Right hindlimb (tissue), 1 donor: ENCODE measurements at regions not wholly inside any gene's neighbourhood (a gene's known extent, or its start where the extent isn't known, plus 50 kb on each side); places are given as distances from the start of the nearest gene placed in this dataset.
"Not testable (repeated sequence)": the region's sequence is repeated elsewhere in the genome, so short reads cannot be mapped to it uniquely, and the experiment has no call there.

ENCODE experiments used
- DNase-seq: peaks from one replicate; pipeline ENCODE4 v3.0.0-alpha.2; 2018

DNA sequence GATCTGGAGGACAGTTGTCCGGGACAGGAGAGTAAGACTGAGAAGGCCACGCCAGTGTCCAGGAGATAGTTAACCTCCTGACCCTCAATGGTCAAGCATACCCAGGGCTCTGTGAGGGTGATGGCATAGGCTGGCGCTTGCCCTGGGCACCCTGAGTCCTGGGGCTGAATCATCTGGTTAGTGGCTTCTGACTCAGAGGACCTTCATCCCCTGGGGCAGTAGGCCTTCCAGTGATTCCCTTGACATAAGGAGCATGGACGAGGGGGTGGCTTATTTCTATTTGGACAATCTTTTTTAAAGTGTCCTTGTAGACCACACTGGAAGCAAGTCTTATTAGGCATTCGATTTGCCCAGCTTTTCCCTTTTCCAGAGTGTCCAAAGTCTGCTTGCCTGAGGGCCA lies 108.4 kb upstream of the SHISA3 start:
- DNase-seq: not testable (repeated sequence)

DNA sequence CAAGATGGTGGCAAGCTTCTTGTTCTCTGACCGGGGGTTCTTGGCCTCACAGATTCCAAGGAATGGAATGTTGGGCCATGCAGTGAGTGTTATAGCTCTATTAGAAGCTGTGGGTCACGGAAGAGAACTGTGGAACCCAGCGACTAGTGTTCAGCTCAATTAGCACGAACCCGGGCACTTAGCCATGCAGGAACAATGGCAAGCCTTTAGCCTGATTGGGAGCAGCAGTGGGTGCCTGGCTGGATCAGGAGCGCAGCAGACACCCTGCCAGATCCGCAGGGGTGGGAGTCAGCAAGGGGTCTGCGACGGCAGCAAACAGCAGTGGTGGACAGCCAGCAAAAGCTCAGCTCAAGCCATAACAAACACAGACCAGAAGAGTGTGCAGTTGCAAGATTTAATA lies 105.1 kb upstream of the SHISA3 start:
- not testable (repeated sequence) for DNase-seq

DNA sequence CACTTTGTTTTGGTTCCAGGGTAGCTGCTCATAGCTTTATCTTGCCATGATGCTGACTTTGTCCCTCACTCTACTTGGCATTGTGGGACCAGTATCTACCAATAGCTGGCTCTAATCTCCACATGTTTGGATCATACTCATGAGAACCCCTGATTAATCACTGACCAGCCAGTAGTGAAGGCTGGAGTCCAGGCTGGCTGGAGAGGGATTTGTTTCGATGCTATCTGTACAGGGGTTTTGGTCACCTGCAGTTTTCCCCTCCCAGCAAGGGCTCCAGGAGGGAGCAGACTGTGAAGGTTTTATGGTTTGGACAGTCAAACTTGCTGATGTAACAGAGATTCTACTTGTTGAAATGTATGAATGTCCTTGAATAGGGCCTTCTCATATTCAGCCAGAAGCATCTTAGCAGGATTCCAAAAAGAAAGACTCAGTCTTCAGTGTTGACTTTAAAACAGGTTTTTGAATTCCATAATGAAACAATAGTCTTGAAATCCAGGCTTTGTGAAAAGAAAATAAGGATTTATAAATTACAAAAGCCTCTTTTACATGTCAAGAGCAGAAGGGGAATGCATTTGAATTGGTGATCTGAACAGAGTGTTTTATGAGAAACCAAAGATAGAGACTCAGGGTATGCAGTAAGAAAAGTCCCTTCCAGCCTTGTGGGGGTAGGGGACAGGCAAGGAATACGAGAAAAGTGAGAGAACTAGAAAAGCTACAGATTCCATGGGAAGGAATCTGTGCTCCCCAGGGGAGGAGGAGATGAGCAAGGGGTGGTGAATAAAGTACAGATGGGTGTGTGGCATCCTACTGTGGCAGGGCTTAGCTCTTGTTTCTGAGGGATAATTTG lies 103.1 kb upstream of the SHISA3 start:
- DNase-seq: no peak

DNA sequence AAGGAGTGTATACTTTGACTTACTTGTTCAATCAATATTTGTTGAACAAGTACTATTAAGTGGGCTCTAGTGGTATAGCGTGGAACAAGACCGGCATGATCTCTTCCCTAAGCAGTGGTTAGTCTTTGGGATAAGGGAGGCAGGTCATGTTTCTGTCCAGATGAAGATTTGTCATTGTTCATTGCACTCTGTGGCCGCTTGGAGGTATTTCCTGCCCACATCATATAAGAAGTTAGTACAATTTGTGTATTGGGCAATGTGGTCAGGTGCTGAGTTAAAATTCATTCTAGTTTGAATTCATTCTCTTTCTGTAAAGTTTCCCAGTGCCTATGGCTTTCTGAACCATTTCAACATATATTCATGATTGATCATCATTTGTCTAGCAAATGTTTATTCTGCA lies 101.1 kb upstream of the SHISA3 start:
- DNase-seq: no peak

DNA sequence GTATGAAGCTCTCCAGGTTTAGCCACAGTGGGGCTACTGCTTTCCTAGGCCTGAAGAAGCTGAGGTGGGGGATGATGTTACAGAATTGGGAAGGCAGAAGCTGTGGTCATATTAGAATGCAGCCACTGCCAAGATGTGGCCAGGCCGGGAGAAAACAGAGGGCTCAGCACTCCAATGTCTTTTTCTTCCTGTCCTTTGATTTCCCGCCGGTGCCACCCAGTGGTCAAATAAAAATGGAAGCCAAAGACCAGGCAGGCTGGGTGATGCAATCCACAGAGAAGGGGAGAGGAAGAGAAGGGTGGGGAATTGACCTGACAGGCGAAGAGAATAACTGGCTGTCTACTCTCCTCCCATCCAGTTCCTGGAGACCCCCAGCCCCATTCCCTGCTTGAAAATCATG lies 94.9 kb upstream of the SHISA3 start:
- DNase-seq: no peak

DNA sequence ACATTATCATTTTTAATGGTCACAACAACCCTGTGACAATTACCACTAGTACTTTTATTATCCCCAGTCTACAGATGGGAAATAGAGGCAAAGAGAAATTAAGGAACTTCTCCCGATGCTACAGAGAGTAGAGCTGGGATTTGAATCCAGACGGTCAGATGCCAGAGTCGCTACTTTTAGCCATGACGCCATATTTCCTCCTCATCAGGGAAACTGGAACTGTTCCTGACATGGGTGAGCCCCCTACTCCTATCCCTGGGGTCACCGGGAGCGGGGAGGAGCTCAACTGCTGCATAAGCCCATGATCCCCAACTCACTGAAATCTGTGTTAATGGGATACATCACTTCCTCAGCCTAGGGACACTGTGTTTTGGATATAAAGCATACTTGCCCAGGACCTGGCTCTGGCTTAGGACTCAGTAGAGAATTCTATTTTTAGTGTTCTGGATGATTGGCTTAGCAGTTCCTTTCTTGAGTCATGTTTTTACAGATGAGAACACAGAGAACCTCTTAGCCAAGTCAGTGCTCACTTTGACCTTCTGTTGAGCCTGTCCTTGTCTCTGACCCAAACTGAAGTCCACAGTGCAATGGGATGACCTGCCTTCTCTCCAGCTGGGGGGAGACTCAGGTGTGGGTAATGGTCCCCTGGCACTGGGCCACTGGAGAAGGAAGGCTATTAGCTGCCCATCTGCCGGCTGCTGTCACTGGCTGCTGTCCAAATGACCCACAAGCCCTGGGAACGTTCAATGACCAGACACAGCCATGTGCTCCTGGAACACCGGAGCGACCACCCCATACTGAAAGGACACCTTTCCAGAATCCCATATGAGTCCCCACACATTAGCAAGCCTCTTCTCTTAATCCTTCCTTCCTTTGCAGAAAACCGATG lies 90.8 kb upstream of the SHISA3 start:
- no peak for DNase-seq

DNA sequence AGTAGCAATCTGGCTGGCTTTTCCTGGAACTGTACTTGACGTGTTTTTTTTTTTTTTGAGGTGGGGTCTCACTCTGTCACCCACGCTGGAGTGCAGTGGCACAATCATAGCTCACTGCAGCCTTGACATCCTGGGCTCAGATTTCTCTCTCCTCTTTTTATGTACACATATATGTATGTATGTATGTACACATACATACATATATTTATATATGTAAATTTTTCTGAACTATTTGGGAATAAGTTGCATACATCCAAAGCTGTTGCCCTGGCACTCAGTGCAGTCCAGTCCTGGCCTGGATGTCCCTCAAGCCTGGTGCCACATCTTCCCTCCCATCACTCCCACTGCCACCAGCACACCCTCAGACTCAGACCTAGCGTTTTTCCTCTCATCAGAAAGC lies 89.0 kb upstream of the SHISA3 start:
- DNase-seq: no peak

DNA sequence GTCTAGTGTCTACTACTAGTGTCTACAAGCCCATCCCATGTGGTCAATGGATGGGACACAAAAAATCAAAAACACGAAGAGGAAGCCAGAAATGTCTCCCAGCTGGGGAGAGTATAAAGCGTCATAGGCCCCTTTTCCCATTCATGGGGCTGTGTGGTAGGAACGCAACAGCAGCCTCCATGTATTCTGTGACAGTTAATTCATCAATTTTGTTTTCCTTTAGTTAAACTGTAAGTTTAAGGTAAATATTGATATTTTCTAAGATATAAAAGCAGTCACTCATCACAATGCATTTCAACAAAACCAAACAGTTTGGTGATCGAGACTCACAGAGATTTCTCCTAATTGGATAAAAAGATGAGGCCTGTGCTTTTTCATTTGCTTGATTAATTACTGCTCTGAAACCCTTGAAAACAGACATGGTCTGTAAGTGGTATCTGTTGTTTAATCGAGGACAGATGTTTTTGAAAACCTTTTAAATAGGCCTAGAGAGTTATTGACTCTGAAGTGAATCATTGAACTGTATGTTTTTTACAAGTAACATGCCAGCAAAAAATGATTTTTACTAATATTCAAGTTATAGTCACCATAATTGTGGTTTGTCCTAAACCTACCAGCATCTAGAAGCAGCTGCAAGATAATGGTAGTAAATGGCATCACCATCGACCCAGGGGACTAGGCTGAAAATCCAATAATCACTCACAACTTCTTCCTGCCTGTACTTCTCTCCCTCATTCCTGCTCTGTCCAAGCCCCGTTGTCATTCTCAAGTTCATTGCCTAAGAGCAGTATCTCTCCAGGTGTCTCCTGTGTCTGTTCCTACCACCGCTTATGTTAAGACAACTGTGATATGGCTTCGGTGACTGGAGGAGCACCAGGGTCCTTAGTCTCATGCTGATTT lies 87.7 kb upstream of the SHISA3 start:
- DNase-seq: no peak

DNA sequence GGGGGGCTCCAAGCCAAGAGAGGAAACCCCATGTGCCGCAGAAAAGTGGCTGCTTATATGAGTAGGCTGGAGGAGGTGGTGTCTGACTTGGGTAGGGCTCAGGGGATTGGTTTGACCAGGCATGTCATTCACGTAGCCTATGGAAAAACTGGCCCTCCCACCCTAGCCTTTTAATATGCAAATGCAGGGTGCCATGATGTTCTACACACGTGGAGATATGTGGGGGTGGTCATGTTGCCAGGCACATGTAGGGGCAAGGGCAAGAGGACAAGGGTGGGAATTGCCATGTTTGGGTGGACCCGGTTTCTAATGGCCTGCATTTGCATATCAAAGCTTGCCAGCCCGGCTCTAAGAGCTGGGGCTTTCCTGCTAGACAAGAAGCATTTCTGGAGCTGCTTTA lies 86.9 kb upstream of the SHISA3 start:
- DNase-seq: no peak

DNA sequence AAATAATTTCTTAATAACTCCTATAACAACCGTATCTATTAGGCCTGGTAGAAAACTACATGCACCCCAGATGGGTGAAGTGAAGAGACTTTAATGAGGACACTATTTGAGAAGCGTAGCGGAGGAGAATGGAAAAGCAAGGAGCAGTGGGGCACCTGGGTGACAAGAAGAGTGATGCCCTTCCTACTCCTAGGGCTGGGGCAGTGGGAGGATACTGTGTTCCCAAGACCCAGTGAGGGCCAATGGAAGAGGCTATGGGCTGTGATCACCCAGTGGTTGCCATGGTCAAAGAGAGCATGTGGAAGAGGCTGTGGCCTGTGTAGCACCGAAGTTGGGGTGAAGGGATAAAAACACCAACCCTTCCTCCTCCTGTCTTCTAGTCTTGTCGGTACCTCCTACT lies 86.5 kb upstream of the SHISA3 start:
- no peak for DNase-seq

DNA sequence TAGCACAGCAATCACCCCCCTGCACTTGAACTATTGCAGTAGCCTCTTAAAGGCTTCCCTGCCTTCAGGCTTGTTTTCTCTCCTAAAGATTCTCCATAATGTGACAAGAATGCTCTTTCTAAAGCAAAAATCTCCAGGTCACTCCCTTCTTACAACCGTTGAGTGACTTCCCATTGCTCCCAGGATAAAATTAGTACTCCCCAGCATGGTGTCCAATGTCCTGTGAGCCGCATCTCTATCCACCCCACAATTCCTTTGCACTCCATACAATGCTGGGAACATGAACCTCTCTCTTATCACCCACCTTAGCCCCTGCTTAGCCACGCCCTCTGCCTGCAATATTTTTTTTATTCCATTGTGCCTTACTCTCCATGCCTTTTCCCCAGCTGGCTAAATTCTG lies 85.7 kb upstream of the SHISA3 start:
- DNase-seq: no peak

DNA sequence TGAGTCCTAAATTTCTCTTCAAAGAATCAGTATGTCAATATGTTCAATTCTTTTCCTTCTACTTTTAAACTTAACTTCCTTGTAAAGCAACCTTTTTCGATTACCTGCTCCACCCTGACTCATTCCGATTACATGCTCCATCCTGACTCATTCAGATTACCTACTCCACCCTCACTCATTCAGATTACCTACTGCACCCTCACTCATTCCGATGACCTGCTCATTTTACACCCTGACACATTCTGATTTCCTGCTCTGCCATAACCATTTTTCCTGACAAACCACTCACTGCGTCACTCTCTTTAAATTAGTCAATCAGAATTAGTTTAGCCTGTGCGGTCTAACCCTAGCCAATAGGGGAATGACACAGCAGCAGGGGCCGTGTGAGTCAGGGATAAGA lies 83.9 kb upstream of the SHISA3 start:
- DNase-seq: not testable (repeated sequence)

DNA sequence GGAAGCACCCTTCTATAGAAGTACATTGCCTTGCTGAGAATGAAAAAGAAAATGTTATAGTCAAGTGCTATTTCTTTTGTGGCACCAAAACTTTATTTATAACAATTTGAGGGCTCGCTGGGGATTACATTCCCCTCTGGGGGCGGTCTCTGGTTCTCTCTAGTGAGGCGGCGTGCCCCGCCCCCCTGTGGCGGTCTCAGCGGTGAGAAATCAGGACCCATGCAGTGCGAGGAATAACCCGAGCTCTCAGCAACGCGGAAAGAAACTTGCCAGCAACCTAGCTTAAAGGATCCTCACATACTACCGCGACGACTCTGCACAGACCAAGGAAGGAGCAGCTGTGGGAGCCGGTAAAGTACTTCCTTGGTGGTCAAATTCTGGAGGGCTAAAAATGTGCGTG lies 83.4 kb upstream of the SHISA3 start:
- no peak for DNase-seq

DNA sequence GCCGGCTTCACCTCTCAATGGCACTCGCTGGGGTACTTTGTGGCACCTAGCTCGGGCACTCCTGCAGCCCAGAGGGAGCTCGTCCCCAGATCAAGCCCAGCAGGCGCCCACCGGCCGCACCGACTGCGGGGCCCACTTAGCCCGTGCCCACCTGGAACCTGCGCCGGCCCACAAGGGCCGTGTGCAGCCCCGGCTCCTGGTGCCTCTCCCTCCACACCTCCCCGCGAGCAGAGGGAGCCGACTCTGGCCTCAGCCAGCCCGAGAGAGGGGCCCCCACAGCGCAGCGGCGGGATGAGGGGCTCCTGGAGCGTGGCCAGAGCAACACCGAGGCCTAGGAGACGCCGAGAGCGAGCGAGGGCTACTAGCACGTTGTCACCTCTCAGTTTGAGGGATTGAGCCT lies 82.1 kb upstream of the SHISA3 start:
- DNase-seq: no peak

DNA sequence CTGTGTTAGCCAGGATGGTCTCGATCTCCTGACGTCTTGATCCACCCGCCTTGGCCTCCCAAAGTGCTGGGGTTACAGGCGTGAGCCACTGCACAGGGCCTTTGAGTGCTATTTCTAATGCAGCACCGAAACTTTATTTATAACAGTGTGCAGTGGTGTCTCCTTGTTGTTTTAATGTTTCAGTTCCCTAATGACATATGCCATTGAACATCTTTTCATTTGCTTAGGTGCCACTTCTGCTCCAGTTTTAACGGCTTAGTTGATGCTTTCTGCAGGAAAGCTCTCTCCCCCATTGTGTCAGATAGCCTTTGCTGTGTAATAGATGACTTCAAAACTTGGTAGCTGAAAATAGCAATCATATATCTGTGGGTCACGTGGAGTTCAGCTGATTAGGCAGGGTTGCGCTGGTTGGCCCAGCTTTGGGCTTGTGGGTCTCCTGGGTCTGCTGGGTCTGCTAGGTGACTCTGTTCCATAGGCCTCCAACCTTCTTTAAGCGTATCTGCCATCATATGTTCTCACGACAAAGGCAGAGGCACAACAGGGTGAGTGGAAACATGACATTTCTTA lies 76.4 kb upstream of the SHISA3 start:
- no peak for DNase-seq

DNA sequence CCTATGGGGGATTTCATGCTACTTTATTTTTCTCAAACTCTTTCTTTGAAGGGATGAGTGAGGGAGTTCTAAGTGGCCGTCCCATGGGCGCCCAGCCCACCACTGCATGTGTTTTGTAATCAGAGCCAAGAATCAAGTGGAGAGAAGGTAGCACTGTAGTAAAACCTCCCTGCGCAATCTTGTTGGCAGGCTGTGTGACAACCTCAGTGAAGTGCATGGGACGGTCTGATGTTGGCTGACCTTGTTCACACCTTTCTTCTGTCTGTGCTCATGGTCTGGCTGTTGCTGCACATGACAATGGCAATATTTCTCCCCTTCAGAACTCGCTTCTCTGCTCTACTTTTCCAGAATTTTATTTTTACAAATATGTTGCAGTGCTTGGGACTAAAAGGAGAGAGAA lies 71.2 kb upstream of the SHISA3 start:
- DNase-seq: no peak

DNA sequence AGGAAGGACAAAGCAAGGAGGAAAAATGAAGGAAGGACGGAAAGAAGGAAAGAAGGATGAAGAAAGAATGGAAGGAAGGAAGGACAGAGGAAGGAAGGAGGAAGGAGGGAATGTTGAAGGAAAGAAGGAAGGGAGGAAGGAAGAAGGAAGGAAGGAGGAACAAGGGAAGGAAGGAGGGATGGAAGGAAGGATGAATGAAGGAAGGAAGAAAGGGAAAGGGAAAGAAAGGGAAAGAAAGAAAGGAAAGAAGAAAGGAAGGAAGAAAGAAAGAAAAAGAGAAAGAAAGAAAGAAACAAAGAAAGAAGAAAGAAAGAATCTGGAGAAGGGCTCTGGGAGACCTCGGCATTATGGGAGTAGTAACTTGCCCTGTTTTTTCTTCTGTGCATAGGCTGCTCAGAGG lies 70.8 kb upstream of the SHISA3 start:
- DNase-seq: no peak

DNA sequence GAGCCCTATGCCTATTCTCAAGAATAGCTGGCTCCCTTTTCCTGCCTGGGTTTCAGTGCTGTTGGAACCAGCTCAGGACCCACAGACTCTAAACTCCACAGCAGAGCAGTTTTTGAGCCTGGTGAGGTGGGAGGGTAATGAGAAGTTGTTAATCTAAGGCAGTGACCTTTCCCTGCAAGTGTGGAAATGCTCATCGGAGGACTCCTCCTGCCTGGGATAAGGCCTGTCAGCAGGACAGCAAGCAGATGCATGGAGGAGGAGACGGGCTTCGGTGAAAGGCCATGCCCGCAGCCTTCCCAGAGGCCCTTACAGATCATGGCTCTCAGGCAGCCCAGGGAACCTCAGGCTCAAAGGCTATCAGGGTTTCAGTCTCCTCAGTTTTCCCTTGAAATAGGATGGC lies 70.0 kb upstream of the SHISA3 start:
- DNase-seq: no peak

DNA sequence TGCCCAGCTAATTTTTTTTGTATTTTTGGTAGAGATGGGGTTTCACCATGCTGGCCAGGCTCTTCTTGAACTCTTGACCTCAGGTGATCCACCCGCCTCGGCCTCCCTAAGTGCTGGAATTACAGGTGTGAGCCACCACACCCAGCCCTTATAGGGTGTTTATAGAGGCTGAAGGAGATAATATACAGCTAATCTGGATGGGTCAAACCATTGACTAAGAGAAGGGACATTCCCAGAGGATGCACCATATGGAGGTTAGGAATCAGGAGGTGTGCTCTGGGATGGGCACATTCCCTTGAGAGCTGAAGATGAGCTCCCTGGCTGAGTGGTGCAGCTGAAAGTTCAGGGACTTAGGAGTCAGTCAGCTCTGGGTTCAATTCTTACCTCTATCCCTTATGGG lies 68.3 kb upstream of the SHISA3 start:
- DNase-seq: no peak

DNA sequence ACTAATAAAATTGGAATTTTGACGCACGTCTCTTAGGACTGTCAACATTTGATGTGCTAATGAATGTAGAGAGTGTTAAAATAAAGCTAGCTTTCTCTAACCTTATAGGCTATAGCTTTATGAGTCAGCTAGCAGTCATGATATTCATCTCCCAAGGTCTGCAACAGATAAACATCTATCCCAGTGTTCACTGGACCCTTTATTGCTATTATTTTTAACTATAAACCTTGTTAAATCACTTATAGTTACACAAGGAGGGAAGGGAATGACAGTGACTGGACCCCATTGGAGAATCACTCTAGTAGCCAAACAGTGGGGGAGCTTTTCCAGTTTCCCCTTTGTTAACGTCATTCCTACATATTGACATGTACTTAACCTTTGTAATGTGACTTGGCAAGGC lies 67.9 kb upstream of the SHISA3 start:
- no peak for DNase-seq

DNA sequence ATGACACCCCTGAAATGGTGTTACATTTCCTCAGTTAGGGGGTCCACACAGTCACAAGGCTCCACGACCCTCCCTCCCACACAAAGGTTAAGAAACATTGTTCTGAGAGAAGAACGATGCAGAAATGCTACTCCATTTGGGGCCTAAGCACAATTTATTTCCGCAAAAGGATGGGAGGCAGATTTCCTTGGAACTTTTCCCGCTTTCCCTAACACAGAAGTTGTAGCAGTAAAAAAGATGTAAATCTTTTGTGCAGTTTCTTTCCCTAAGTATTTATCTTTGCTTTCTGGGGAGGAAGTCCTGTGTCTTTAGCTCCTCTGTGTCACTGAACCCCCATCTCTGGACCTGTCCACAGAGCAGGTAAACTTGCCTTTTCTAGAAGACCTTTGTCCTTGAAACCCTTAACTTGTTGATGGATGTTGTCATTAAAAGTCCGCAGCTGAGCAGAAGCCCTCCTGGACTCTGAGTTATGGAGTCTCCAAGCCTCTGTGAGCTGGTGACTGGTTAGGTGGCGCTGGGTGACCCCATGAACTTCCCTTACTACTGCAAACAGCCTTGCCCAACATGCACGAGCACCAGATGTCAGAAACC lies 67.2 kb upstream of the SHISA3 start:
- DNase-seq: no peak

DNA sequence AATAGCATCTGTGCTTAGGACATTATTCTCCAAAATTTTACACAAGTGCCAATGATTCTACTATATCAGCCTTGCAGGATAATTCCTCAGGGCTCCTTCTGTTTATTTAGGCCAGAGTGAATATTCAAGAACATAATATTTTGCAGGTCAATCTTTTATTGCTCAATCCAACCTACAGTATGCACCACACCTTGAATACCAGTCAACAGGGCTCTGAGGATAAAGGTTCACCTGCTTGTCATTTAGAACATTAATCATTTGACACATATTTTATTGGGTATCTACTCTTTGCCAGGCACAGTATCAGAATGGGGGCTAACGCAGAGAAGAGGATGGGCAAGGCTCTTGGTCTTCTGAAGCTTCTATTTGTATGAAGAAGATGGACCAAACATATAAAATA lies 66.2 kb upstream of the SHISA3 start:
- no peak for DNase-seq
